Erythroblast (primary cell): ENCODE measurements at regions not wholly inside any gene's neighbourhood (a gene's known extent, or its start where the extent isn't known, plus 50 kb on each side); places are given as distances from the start of the nearest gene placed in this dataset.
"Not testable (repeated sequence)": the region's sequence is repeated elsewhere in the genome, so short reads cannot be mapped to it uniquely, and the experiment has no call there.

Experiments used
- DNase-seq, 2 experiments: peaks; one replicate each; lab custom pipeline; 2025; lab: John Stamatoyannopoulos, UW
- GATA1 ChIP-seq: IDR thresholded peaks from 2 replicates; pipeline ENCODE4 v1.6.1; 2011; ENCODE audit warnings: low read depth, mild to moderate bottlenecking, control low read depth, low read length, moderate library complexity
- POLR2A ChIP-seq: IDR thresholded peaks from 2 replicates; pipeline ENCODE4 v1.6.1; 2011; ENCODE audit warnings: mild to moderate bottlenecking, low read length

DNA sequence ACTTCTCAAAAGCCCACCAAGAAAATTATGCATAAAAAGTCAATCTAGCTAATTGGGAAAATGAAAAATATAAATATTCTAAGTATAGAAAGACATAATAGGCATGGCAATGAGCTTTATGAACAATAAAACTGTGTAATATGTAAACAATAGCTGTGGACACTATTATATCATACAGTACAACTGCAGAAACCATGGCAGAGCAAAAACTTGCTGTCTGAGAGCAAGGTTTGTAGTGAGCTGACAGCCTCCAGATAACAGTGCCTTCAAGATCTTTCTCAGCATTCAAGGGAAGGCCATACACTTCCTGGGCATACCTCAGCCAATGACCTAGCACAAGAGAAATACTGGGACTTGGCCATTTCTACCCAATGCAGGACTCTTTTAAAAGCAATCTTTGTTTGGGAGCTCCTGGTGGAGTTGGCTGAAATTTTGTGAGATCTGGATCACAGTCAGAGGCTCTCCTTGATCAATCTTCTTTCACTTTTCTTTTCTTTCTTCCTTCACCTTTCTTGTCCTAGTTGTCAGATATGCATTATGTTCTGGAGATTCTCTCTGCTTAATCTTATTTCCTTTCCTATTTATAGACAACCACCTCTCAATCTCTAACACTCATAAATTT, 427.2 kb upstream of the UBE2E3 start:
- TF ChIP-seq GATA1 (no peak), POLR2A (no peak)
- DNase-seq = no peak

GRCh38 chr2:180542511-180542910, 437.9 kb upstream of the UBE2E3 start:
- TF ChIP-seq GATA1 (no peak), POLR2A (no peak)
- DNase-seq = no peak

DNA sequence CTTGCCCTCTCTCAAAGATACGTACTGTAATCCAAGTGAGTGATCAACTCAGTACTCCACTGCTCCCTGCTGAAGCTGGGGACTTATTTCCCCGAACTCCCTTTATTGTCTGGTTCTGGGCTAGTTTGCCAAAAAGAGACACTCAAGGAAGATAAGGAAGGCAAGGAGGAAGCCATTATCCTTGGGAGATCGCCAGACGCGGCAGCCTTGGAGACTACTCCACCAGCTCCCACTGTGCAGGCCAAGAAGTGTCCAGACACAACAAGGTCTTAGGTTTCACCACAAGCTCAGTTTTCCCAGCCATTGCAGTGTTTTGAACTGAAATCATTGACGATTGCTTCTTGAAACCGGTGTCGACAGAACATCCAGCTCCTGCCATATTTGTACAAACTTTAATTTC, 439.6 kb upstream of the UBE2E3 start:
- TF ChIP-seq GATA1 = no peak
- TF ChIP-seq POLR2A = no peak
- no peak for DNase-seq

GRCh38 chr2:180539541-180539940, 440.9 kb upstream of the UBE2E3 start:
- TF ChIP-seq POLR2A (no peak), GATA1 (no peak)

DNA sequence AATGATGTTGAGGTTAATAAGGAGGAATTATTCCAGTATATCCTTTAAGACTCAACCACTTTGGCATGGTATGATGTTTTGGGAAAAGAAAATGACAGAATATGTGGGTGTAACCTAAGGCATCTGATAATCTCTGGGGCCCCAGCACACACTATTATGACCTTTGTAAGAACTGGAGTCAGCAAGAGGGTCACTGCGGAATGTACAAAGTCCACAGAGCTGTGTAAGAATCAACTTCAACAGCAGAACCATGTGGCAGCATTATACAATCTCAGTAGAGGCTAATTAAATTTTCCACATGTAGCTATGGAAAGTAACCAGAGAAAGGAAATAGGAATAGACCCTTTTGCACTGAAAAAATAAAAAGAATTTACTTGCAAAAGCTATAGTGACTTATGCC, 445.1 kb upstream of the UBE2E3 start:
- TF ChIP-seq POLR2A (no peak), GATA1 (no peak)
- no peak for DNase-seq

More at GRCh38 chr2:180539541-180539940, 440.9 kb upstream of the UBE2E3 start:
- DNase-seq = no peak

DNA sequence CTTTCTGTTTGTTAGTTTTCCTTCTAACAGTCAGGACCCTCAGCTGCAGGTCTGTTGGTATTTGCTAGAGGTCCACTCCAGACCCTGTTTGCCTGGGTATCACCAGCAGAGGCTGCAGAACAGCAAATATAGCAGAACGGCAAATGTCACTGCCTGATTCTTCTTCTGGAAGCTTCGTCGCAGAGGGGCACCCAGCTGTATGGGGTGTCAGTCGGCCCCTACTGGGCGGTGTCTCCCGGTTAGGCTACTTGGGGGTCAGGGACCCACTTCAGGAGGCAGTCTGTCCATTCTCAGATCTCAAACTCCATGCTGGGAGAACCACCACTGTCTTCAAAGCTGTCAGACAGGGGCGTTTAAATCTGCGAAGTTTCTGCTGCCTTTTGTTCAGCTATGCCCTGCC, 448.6 kb upstream of the UBE2E3 start:
- DNase-seq = not testable (repeated sequence)

GRCh38 chr2:180524499-180524898, 455.9 kb upstream of the UBE2E3 start:
- no peak for DNase-seq
- TF ChIP-seq POLR2A = no peak
- no peak for TF ChIP-seq GATA1

- TF ChIP-seq GATA1 = no peak
- no peak for TF ChIP-seq POLR2A
- DNase-seq = no peak
These were observed 456.6 kb upstream of the UBE2E3 start for GRCh38 chr2:180523621-180524340.

GRCh38 chr2:180520921-180521581, 459.4 kb upstream of the UBE2E3 start:
- TF ChIP-seq GATA1 (no peak), POLR2A (no peak)
- DNase-seq = no peak

- DNase-seq = no peak
These were observed 460.2 kb upstream of the UBE2E3 start for GRCh38 chr2:180520206-180520605.

GRCh38 chr2:180519276-180519675, 461.1 kb upstream of the UBE2E3 start:
- DNase-seq = no peak
- TF ChIP-seq GATA1 = no peak
- TF ChIP-seq POLR2A = no peak

More at GRCh38 chr2:180520206-180520605, 460.2 kb upstream of the UBE2E3 start:
- no peak for TF ChIP-seq POLR2A
- TF ChIP-seq GATA1 = no peak

- TF ChIP-seq GATA1 = no peak
- no peak for TF ChIP-seq POLR2A
- no peak for DNase-seq
These were observed 464.2 kb upstream of the UBE2E3 start for GRCh38 chr2:180516232-180516631.

DNA sequence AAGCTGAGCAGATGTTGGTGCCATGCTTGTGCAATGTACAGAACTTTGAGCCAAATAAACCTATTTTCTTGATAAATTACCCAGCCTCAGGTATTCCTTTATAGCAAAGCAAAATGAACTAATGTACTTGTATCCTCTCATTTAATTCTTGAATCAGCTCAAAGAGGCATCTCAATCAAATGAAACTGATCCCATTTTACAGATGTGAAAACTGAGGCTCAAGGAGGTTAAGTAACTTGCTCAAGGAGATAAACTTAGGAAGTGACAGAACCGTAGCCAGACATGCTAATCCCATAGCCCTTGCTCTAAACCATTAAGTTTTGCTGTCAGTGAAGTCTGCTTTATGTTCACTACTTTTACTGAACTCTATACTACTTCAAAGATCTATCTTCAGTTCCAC, 467.0 kb upstream of the UBE2E3 start:
- no peak for TF ChIP-seq POLR2A
- no peak for TF ChIP-seq GATA1
- DNase-seq = no peak

GRCh38 chr2:180508458-180508857, 471.9 kb upstream of the UBE2E3 start:
- no peak for DNase-seq
- no peak for TF ChIP-seq GATA1
- TF ChIP-seq POLR2A = no peak
